Panc1 (cell line): ENCODE measurements at regions not wholly inside any gene's neighbourhood (a gene's known extent, or its start where the extent isn't known, plus 50 kb on each side); places are given as distances from the start of the nearest gene placed in this dataset.

Experiments
- ATAC-seq: fragments of 200-7000 bp; cut with Tn5 transposase; 2 replicates; pipeline ENCODE4 v1.9.1; 2020; ENCODE audit warnings: mild to moderate bottlenecking, moderate library complexity
- BruUV-seq: library from RNA; stranded (reverse); fragments of 400-500 nt; replicated peaks from 2 replicates; lab custom pipeline; 2021; lab: Mats Ljungman, UMichigan
- CTCF ChIA-PET: fragments of 300-600 bp; sonication (Branson Sonifier 250); formaldehyde crosslinking; loops from one replicate; lab custom pipeline; 2022; ENCODE audit warnings: antibody characterized with exemption; lab: Charles Lee
- POLR2A ChIA-PET: fragments of 300-600 bp; sonication (Branson Sonifier 250); formaldehyde crosslinking; loops from one replicate; lab custom pipeline; 2022; ENCODE audit warnings: antibody characterized with exemption; lab: Charles Lee
- DNase-seq: peaks from one replicate; pipeline ENCODE4 v3.0.0-alpha.2; 2010; ENCODE audit warnings: low read depth, low spot score
- H3K27ac ChIP-seq: 2 replicates; pipeline ENCODE4 v1.5.1; 2011; ENCODE audit warnings: mild to moderate bottlenecking, low read length, inconsistent platforms
- H3K27me3 ChIP-seq: fragments of 200-500 bp; sonication (Bioruptor generic); 2 replicates; pipeline ENCODE4 v1.6.0; 2014; ENCODE audit warnings: low read length, inconsistent platforms; ENCODE audit not compliant: control insufficient read depth, insufficient read depth
- H3K36me3 ChIP-seq: fragments of 200-500 bp; sonication (Bioruptor generic); 2 replicates; pipeline ENCODE4 v1.5.1; 2014; ENCODE audit warnings: inconsistent platforms, mild to moderate bottlenecking, low read length, moderate library complexity; ENCODE audit not compliant: control insufficient read depth, insufficient read depth
- H3K4me1 ChIP-seq: 2 replicates; pipeline ENCODE4 v1.5.1; 2011; ENCODE audit warnings: inconsistent platforms, mild to moderate bottlenecking, low read length, moderate library complexity; ENCODE audit not compliant: control insufficient read depth, insufficient read depth
- H3K4me3 ChIP-seq, 2 experiments: 2 replicates each; pipeline ENCODE4 v1.5.1; 2011 to 2012; ENCODE audit warnings: low read depth in 2 of 2, low read length in 2 of 2, mild to moderate bottlenecking in 2 of 2, inconsistent platforms in 1 of 2, moderate library complexity in 1 of 2
- H3K9me3 ChIP-seq: fragments of 200-500 bp; sonication (Bioruptor generic); 2 replicates; pipeline ENCODE4 v1.5.1; 2014; ENCODE audit warnings: low read depth, mild to moderate bottlenecking, inconsistent platforms, low read length, moderate library complexity; ENCODE audit not compliant: control insufficient read depth, insufficient read depth
- POLR2AphosphoS5 ChIP-seq: IDR thresholded peaks from 2 replicates; pipeline ENCODE4 v1.6.1; 2012; ENCODE audit warnings: mild to moderate bottlenecking, low read depth, low read length, moderate library complexity
- SIN3A ChIP-seq: IDR thresholded peaks from 2 replicates; pipeline ENCODE4 v1.6.1; 2012; ENCODE audit warnings: low read depth, mild to moderate bottlenecking, low read length, moderate library complexity, borderline replicate concordance; ENCODE audit not compliant: insufficient read depth
- TCF7L2 ChIP-seq: IDR thresholded peaks from 2 replicates; pipeline ENCODE4 v1.6.1; 2011; ENCODE audit warnings: mild to moderate bottlenecking, low read depth, low read length, inconsistent platforms
- in situ Hi-C: cut with HindIII; loops from 2 replicates; pipeline ENCODE4 v1.10.0; 2016; ENCODE audit warnings: low sequenced_read_pairs, low pct_unique_long_range_greater_than_20kb
- intact Hi-C: fragments of 100-400 bp; cut with micrococcal nuclease; formaldehyde crosslinking; loops from one replicate; pipeline ENCODE4 v1.10.0; 2022; ENCODE audit not compliant: unreplicated experiment
- TF ChIP-seq, protein P1 (sequence below), 2 experiments: IDR thresholded peaks; 2 replicates each; pipeline ENCODE4 v1.6.1; 2011 to 2012; ENCODE audit warnings: low read depth in 2 of 2, control low read depth in 1 of 2, low read length in 1 of 2, mild to moderate bottlenecking in 1 of 2, moderate library complexity in 1 of 2; ENCODE audit not compliant: insufficient read depth in 1 of 2
- TF ChIP-seq, protein P2 (sequence below): fragments of 450-650 bp; IDR thresholded peaks from 2 replicates; pipeline ENCODE4 v1.5.1; 2017; ENCODE audit warnings: mild to moderate bottlenecking

DNA sequence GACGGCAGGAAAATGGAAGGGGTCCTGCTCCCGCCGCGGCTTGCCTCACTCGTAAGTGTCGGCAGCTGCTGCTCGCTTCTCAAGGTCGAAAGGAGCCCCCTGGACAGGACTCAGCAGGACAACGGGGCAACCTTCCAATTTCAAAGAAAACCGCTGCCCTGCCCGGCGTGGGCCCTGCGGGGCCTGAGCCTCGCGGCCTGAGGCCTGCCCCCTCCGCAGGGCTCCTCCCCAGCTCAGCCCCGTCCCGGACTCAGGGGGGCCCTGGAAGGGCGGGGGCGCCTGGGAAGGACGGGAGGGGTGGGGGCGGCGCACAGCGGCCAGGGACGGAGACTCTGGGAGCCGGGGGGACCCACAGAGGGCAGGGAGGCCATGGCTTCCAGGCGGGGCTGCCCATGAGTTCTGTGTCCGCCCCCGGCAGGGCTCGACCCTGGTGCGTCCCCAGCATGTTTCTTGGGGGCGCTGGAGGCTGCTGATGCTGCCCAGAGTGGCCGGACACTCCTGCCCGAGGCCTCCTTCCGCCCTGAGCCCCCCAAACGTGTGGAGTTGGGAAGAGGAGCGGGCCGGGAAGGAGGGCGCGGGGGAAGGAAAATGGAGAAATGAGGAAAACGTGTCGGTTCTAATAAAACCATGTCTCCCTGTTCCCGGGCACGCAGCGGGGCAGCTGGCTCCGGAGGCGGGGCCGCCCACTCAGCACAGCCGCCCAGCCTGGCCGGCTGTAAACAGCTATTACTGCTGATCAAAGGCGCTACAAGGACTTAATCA is 114.6 kb downstream of the DLL1 start:
- Histone ChIP-seq H3K4me3 (no peak overlapping the region), H3K4me1 (peaks cover 18% of the 10 kb centered on the region), H3K36me3 (no peaks in the 10 kb centered on the region), H3K27ac (no peak overlapping the region; the same call in 1 of the 2 replicates), H3K9me3 (no peaks in the 10 kb centered on the region), H3K27me3 (no peaks in the 10 kb centered on the region)
- ATAC-seq = no peak
- no peak for DNase-seq
- CTCF ChIA-PET = interaction anchor here (0.7 kb wide), 1 partner anchor 23 kb away, joined by 3 read pairs; no protein-coding TSS in a partner anchor
- in situ Hi-C loops (no loop called here), intact Hi-C loops (no loop called here)
- POLR2A ChIA-PET = no interaction called here
- no TSS peak for BruUV-seq
- no peak for TF ChIP-seq POLR2AphosphoS5
- TF ChIP-seq, protein P1, sequence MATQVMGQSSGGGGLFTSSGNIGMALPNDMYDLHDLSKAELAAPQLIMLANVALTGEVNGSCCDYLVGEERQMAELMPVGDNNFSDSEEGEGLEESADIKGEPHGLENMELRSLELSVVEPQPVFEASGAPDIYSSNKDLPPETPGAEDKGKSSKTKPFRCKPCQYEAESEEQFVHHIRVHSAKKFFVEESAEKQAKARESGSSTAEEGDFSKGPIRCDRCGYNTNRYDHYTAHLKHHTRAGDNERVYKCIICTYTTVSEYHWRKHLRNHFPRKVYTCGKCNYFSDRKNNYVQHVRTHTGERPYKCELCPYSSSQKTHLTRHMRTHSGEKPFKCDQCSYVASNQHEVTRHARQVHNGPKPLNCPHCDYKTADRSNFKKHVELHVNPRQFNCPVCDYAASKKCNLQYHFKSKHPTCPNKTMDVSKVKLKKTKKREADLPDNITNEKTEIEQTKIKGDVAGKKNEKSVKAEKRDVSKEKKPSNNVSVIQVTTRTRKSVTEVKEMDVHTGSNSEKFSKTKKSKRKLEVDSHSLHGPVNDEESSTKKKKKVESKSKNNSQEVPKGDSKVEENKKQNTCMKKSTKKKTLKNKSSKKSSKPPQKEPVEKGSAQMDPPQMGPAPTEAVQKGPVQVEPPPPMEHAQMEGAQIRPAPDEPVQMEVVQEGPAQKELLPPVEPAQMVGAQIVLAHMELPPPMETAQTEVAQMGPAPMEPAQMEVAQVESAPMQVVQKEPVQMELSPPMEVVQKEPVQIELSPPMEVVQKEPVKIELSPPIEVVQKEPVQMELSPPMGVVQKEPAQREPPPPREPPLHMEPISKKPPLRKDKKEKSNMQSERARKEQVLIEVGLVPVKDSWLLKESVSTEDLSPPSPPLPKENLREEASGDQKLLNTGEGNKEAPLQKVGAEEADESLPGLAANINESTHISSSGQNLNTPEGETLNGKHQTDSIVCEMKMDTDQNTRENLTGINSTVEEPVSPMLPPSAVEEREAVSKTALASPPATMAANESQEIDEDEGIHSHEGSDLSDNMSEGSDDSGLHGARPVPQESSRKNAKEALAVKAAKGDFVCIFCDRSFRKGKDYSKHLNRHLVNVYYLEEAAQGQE (IDR thresholded peaks at IDR 0.05; ENCODE audit: insufficient read depth in 1 of 2, low read depth in 2 of 2, low read length in 1 of 2) = no peak
- no peak for TF ChIP-seq TCF7L2
- TF ChIP-seq SIN3A = no peak
- TF ChIP-seq, protein P2, sequence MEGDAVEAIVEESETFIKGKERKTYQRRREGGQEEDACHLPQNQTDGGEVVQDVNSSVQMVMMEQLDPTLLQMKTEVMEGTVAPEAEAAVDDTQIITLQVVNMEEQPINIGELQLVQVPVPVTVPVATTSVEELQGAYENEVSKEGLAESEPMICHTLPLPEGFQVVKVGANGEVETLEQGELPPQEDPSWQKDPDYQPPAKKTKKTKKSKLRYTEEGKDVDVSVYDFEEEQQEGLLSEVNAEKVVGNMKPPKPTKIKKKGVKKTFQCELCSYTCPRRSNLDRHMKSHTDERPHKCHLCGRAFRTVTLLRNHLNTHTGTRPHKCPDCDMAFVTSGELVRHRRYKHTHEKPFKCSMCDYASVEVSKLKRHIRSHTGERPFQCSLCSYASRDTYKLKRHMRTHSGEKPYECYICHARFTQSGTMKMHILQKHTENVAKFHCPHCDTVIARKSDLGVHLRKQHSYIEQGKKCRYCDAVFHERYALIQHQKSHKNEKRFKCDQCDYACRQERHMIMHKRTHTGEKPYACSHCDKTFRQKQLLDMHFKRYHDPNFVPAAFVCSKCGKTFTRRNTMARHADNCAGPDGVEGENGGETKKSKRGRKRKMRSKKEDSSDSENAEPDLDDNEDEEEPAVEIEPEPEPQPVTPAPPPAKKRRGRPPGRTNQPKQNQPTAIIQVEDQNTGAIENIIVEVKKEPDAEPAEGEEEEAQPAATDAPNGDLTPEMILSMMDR = no peak

DNA sequence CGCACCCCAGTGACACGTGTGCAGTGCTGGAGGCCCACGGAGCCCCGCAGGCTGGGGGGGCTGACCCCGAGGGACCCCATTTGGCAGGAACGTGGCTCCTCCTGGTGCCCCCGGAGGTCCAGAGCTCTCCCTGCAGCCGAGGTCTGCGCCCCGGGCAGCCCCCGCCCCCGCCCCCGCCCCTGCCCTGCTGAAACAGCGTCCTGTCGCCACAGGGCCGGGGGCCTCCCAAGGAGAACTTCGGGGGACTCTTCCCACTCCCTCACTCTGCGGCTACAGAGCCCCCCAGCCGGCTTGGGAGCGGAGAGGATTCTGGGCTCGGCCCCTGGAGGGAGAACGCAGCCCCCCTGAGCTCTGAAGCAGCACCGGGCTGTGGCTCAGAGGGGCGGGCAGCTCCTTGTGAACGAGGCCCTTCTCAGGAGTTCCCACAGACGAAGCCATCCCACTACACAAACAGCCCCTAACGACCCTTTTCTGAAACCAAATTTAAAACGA is 115.2 kb downstream of the DLL1 start:
- BruUV-seq = no TSS peak
- ChIA-PET CTCF (interaction anchor here (0.7 kb wide), 1 partner anchor 23 kb away, joined by 3 read pairs; no protein-coding TSS in a partner anchor), POLR2A (no interaction called here)
- in situ Hi-C loops (no loop called here), intact Hi-C loops (no loop called here)
- H3K27ac ChIP-seq = no peak overlapping the region
- no peak for TF ChIP-seq POLR2AphosphoS5
- TF ChIP-seq, protein P1 (IDR thresholded peaks at IDR 0.05; ENCODE audit: insufficient read depth in 1 of 2, low read depth in 2 of 2, low read length in 1 of 2) = no peak
- TF ChIP-seq, protein P2 = no peak
- TF ChIP-seq SIN3A = no peak
- TF ChIP-seq TCF7L2 = no peak
- no peaks in the 10 kb centered on the region for H3K36me3 ChIP-seq
- ATAC-seq (no peak), DNase-seq (no peak)
- no peaks in the 10 kb centered on the region for H3K9me3 ChIP-seq
- peaks cover 18% of the 10 kb centered on the region for H3K4me1 ChIP-seq
- H3K27me3 ChIP-seq = no peaks in the 10 kb centered on the region
- H3K4me3 ChIP-seq = no peak overlapping the region
